Stimulated activated naive CD8-positive, alpha-beta T cell treated with anti-CD3 and anti-CD28 coated beads, Interleukin-15, amount 100 ng/mL, for 72 hours (primary cell): ENCODE measurements at regions not wholly inside any gene's neighbourhood (a gene's known extent, or its start where the extent isn't known, plus 50 kb on each side); places are given as distances from the start of the nearest gene placed in this dataset.

Source experiments
- ATAC-seq: fragments of 150-1000 bp; cut with Tn5 transposase; 2 replicates; pipeline ENCODE4 v1.10.0; 2021; ENCODE audit warnings: mild to moderate bottlenecking, moderate library complexity
- DNase-seq, 2 donors: peaks; one replicate each; pipeline ENCODE4 v3.0.0; 2021 to 2022
- H3K27ac Mint-ChIP-seq, 2 donors: one replicate each; pipeline ENCODE4 v1.8.0; 2022; ENCODE audit warnings: mild to moderate bottlenecking in 2 of 2, mixed read lengths in 2 of 2, moderate library complexity in 2 of 2
- H3K27me3 Mint-ChIP-seq: one replicate; pipeline ENCODE4 v1.8.0; 2022; ENCODE audit warnings: mixed read lengths
- H3K4me1 Mint-ChIP-seq: one replicate; pipeline ENCODE4 v1.8.0; 2022; ENCODE audit warnings: mild to moderate bottlenecking, mixed read lengths
- H3K4me3 Mint-ChIP-seq, 2 donors: one replicate each; pipeline ENCODE4 v1.8.0; 2022; ENCODE audit warnings: mild to moderate bottlenecking in 2 of 2, mixed read lengths in 2 of 2, moderate library complexity in 1 of 2
- H3K9me3 Mint-ChIP-seq, 2 donors: one replicate each; pipeline ENCODE4 v1.8.0; 2022; ENCODE audit warnings: mixed read lengths in 2 of 2

DNA sequence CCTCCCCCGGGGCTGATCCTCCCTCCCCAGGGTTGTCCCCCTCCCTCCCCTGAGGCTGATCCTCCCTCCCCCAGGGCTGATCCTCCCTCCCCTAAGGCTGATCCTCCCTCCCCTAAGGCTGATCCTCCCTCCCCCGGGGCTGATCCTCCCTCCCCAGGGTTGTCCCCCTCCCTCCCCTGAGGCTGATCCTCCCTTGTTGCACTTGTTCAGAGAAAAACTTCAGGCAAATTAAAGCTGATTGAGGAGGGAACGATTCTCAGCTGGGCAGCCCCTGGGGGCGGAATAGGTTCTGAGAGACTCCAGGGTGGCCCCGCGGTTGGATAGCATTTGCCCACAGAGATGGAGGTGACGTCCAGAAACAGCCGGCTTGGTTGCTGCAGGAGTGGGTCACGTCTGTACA lies 110.7 kb upstream of the ADRA2C start:
- Mint-ChIP-seq H3K4me3 (no peak overlapping the region), H3K27me3 (peaks cover 41% of the 10 kb centered on the region), H3K9me3 (no peaks in the 10 kb centered on the region), H3K27ac (no peak overlapping the region), H3K4me1 (no peaks in the 10 kb centered on the region)
- ATAC-seq, result peak; percentile 36
- no peak for DNase-seq

DNA sequence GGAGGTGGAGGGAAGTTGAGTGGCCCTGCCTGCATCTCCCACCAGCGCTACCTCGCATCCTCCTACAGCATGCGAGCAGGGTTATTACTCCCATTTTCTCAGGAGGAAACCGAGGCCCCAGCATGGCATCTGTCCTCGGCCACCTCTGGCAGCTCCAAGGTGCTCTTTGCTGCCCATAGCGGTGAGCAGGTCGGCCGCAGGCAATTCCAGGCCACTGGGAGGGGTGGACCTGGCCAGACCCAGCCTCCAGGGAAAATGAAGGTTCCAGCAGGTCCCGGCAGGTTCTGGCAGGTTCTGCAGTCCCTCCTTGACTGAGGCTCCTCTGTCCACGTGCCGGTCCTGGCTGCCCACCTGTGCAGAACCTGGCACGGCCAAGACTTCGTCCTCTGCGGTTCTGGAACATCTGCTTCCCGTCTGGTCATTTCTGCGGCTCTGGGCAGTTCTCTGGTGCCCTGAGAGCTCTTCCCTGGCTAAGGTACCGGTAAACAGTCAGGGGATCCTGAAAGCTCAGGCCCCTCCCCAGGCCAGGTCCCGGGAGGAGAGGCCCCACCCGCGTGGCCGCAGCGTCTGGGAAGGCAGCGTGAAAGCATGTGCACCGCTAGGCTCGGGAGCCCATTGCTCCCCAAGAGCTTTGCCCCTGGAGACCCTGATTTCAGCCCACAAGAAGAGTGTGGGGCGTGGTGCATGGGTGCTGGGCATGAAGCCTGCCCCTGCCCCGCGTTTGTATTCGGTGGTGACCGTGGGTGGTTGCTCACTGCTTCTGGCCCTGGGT lies 112.0 kb upstream of the ADRA2C start:
- H3K4me1 Mint-ChIP-seq, result no peaks in the 10 kb centered on the region
- no peak overlapping the region for H3K27ac Mint-ChIP-seq
- no peak overlapping the region for H3K4me3 Mint-ChIP-seq
- DNase-seq (no peak), ATAC-seq (no peak)
- H3K9me3 Mint-ChIP-seq, result no peaks in the 10 kb centered on the region
- peaks cover 31% of the 10 kb centered on the region for H3K27me3 Mint-ChIP-seq

GRCh38 chr4:3652586-3652985 lies 113.6 kb upstream of the ADRA2C start:
- no peak for ATAC-seq

DNA sequence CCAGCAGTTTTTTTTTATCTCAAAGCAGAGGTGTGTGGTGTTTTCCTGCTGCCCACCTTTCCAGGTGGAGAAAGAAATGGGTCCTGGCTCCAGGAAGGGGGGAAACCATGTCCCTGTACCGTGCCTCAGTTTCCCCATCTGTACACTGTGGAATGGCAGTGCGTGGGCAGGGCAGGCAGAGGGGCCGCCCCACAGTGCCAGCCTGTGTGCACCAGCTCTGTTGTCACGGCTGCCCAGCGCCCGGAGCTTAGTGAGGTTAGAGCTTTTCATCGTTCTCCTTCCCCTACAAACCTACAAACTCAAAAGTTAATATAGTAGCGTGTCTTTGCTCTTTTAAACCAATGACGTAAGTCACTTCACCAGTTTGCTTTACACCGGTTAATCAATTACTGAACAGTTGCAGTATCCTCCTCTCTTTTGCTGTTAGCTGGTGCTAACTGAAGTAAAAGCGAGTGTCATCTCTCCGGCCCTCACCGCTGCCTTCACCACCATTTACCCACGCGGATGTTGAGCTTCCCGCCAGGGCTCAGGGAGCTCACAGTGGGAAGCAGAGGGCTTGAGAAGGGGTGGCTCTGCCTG lies 114.8 kb upstream of the ADRA2C start:
- H3K27me3 Mint-ChIP-seq, result peaks cover 23% of the 10 kb centered on the region
- no peak for DNase-seq
- H3K4me1 Mint-ChIP-seq, result no peaks in the 10 kb centered on the region
- H3K4me3 Mint-ChIP-seq, result no peak overlapping the region
- ATAC-seq, result no peak
- no peaks in the 10 kb centered on the region for H3K9me3 Mint-ChIP-seq
- no peak overlapping the region for H3K27ac Mint-ChIP-seq

More at GRCh38 chr4:3652586-3652985, 113.6 kb upstream of the ADRA2C start:
- Mint-ChIP-seq H3K27ac (no peak overlapping the region), H3K27me3 (peaks cover 23% of the 10 kb centered on the region), H3K4me1 (no peaks in the 10 kb centered on the region), H3K4me3 (no peak overlapping the region), H3K9me3 (no peaks in the 10 kb centered on the region)
- no peak for DNase-seq

DNA sequence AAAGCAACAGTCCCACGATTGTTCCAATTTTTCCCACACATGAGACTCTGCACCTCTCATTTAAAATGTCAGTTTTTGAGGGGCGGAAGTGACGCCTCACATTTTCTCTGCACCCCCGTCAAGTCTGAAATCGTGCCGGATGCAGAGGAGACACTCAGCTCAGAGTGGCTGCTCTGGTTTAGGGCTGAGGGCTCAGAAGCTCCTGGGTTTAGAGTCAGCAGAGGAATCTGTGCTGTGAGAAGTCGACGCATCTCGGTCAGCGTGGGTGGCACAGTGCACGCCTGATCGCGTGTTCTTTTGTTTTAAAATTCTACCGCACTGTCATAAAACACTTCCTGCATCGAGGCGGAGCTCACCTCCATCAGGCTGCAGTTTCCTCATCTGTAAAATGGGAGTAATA lies 116.7 kb upstream of the ADRA2C start:
- no peaks in the 10 kb centered on the region for H3K9me3 Mint-ChIP-seq
- H3K4me1 Mint-ChIP-seq, result no peaks in the 10 kb centered on the region
- peaks cover 18% of the 10 kb centered on the region for H3K27me3 Mint-ChIP-seq
- H3K27ac Mint-ChIP-seq, result no peak overlapping the region
- no peak overlapping the region for H3K4me3 Mint-ChIP-seq
- no peak for DNase-seq
- no peak for ATAC-seq

DNA sequence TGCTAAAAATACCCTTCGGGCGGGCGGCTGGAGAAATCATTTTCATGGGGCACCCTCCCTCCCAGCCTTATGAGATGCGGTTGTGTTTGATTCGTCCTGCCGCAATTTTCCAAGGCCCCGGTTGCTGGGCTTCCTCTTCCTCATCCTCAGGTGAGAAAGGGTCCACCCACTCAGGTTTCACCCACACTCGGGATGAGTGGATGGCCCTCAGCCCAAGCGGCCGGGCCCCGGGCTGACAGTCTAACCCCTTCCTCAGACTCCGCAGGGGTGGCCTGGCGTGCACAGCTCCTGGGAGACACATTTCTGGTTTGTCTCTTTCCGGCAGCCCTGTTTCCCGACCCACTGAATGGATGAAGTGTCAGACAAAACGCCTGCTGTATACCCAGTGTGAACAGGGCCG lies 116.5 kb upstream of the LRPAP1 start:
- ATAC-seq, result no peak
- Mint-ChIP-seq H3K27ac (no peak overlapping the region), H3K4me3 (no peak overlapping the region), H3K9me3 (no peaks in the 10 kb centered on the region), H3K4me1 (no peaks in the 10 kb centered on the region), H3K27me3 (peaks cover 24% of the 10 kb centered on the region)
- DNase-seq, result no peak

- Mint-ChIP-seq H3K4me1 (no peaks in the 10 kb centered on the region), H3K27me3 (peaks cover 28% of the 10 kb centered on the region), H3K4me3 (no peak overlapping the region), H3K9me3 (no peaks in the 10 kb centered on the region), H3K27ac (no peak overlapping the region)
- DNase-seq (no peak), ATAC-seq (no peak)
Observed at GRCh38 chr4:3648195-3648594, 116.0 kb upstream of the LRPAP1 start.

GRCh38 chr4:3647421-3647820 lies 115.2 kb upstream of the LRPAP1 start:
- no peak for DNase-seq
- H3K9me3 Mint-ChIP-seq, result no peaks in the 10 kb centered on the region
- peaks cover 28% of the 10 kb centered on the region for H3K27me3 Mint-ChIP-seq
- ATAC-seq, result no peak
- H3K4me1 Mint-ChIP-seq, result no peaks in the 10 kb centered on the region
- no peak overlapping the region for H3K27ac Mint-ChIP-seq
- no peak overlapping the region for H3K4me3 Mint-ChIP-seq

DNA sequence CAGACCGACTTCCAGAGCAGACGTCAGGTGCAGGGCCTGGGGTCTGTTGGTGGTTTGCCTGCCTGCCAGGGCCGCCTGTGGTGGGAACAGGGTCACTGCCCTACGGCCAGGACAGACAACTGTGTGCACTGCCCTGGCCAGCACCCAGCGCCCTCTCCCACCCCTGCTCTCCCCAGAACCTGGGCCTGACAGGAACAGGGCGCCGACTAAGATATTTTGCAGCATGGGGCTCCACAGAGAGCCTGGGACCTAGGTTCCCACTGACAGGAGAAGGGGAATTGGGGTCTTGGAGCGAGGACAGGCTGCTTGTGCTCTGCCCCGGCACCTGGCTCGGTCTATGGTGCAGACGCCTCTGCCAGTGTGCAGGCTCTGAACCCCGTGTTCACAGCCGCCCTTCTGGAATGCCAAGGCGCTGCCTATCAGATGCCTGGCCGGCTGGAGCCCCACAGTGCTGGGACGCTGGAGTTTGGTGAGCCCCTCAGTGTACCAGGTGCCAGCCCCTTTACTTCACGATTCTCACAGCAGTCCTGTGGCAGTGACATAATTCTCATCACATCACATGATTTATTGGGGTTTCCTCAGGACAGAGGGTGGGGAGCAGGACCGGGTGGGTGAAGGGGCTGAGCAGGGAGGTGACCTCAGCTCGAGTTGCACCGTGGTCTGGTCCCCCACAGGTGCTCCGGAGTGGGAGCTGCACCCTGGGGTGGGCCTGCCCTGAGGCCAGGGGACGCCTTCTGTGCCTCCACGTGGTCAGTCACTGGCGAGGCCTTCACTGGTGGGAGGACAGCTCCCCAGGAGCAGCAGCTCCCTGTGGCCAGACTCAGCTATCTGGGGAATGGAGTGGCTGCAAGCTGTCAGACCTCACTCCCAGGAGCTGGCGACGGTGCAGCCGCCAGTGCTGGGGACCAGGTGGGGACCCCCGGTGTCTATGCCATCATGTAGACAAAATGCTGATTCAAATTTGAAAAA lies 113.8 kb upstream of the LRPAP1 start:
- Mint-ChIP-seq H3K9me3 (no peaks in the 10 kb centered on the region), H3K27ac (no peak overlapping the region), H3K27me3 (peaks cover 28% of the 10 kb centered on the region), H3K4me3 (no peak overlapping the region), H3K4me1 (no peaks in the 10 kb centered on the region)
- DNase-seq (no peak), ATAC-seq (no peak)

- H3K4me3 Mint-ChIP-seq, result no peak overlapping the region
- no peaks in the 10 kb centered on the region for H3K4me1 Mint-ChIP-seq
- no peak for DNase-seq
- peaks cover 29% of the 10 kb centered on the region for H3K27me3 Mint-ChIP-seq
- H3K9me3 Mint-ChIP-seq, result no peaks in the 10 kb centered on the region
- H3K27ac Mint-ChIP-seq, result no peak overlapping the region
- no peak for ATAC-seq
Observed at GRCh38 chr4:3644849-3645627, 112.8 kb upstream of the LRPAP1 start.

DNA sequence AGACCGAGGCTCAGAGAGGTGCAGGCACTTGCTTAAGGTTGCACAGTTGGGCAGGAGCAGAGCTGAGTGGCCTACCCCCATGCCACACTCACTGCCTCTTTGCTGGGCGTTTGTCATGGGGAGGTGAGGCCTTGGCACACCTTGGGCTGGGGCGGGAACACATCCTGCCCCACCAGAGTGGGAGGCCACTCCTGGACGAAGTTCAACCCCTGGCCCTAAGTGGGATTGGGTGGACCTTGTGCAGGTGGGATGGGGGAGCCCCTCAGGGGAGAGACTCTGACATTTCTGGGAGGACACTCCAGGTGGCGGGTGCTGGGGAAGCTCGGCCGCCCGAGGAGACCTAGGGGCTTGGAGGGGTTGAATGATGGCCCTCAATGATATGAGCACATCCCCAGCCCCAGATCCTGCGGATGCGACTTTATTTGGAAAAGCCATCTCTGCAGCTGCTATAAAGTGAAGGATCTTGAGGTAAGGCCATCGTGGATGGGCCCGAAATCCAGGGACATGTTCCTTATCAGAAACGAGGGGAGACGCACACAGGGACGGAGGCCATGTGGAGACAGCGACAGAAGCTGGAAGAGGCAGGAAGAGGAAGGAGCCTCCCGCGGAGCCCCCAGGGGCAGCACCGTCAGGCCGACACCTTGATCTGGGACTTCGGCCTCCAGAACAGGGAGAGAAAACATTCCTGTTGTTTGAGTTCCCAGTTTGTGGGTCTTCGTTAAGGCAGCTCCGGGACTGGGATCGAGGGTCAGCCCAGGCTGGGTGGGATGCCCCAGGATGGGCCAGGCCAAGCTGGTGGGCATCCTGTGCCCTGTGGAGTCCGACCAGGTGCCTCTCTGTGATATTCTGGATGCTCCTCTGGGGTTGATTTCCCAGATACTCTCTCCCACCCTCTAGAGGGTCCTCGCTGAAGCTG lies 111.6 kb upstream of the LRPAP1 start:
- Mint-ChIP-seq H3K4me1 (no peaks in the 10 kb centered on the region), H3K9me3 (no peaks in the 10 kb centered on the region), H3K27me3 (peaks cover 32% of the 10 kb centered on the region), H3K27ac (no peak overlapping the region), H3K4me3 (no peak overlapping the region)
- DNase-seq (no peak), ATAC-seq (no peak)

DNA sequence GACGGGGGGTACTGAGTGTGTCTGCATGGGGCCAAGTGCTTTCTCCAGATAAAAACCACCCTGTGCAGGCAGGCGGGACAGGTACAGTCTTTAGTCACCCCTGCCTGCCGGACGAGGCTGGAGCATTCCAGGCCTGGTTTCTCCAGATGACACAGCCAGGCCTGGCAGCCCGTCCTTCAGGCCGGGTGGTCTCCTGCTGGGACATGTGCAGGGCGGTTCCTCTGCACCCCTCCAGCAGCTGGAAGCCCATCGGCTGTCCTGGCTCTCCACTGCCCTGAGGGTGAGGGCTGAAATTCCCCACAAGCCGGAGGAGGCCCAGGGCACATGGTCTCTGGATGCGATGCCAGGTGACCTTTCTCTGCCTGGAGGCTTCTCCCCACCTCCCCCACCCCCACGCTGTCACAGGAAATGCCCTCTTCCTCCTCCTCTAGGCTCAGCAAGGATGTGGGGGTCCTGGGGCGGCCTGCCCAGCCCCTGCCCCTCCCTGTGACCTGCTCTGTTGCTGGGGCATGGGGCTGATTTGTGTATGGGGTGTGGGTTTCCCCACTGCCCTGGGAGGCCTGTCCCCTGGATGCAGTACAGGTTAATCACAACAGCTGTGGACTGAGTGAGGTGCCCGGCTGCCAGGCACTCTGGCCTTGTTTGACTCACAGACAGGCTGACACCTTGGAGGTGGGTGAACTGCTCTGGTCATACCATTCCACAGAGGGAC lies 110.7 kb upstream of the LRPAP1 start:
- no peaks in the 10 kb centered on the region for H3K4me1 Mint-ChIP-seq
- H3K27ac Mint-ChIP-seq, result peak overlapping the region in 1 of 2 donors; percentile 67
- ATAC-seq, result no peak
- DNase-seq, result no peak
- H3K4me3 Mint-ChIP-seq, result no peak overlapping the region
- H3K9me3 Mint-ChIP-seq, result no peaks in the 10 kb centered on the region
- H3K27me3 Mint-ChIP-seq, result peaks cover 30% of the 10 kb centered on the region

GRCh38 chr4:3642056-3642630 lies 109.9 kb upstream of the LRPAP1 start:
- Mint-ChIP-seq H3K27ac (no peak overlapping the region), H3K27me3 (peaks cover 30% of the 10 kb centered on the region), H3K4me1 (no peaks in the 10 kb centered on the region), H3K4me3 (no peak overlapping the region), H3K9me3 (no peaks in the 10 kb centered on the region)
- ATAC-seq, result no peak
- DNase-seq, result no peak

- ATAC-seq (no peak), DNase-seq (no peak)
- Mint-ChIP-seq H3K4me1 (no peaks in the 10 kb centered on the region), H3K27ac (no peak overlapping the region), H3K27me3 (peaks cover 26% of the 10 kb centered on the region), H3K4me3 (no peak overlapping the region), H3K9me3 (no peaks in the 10 kb centered on the region)
Observed at GRCh38 chr4:3641501-3641900, 109.3 kb upstream of the LRPAP1 start.
